ENCODE measurements at regions not wholly inside any gene's neighbourhood (a gene's known extent, or its start where the extent isn't known, plus 50 kb on each side); places are given as distances from the start of the nearest gene placed in this dataset.
"Not testable (repeated sequence)": the region's sequence is repeated elsewhere in the genome, so short reads cannot be mapped to it uniquely, and the experiment has no call there.

DNA sequence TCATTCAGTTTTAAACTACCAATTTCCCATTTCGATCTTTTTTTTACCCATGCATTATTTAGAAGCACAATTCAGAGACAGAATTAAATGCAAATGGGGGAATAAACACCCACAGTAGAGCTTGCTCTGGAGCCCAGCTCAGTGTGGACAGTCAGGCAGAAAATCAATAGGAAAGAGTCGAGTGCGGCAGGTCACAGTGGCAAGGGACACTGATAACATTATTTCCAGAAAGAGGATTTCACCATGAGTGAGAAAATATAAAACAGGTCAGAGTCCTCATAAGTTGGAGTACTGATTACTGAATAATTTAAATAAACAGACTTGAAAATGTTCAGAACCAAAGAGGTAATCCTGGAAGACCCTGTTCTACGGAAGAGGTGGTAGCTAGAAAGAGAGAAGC, 532.5 kb downstream of the CCSER2 start:
- in situ Hi-C loops (cut with MboI; ENCODE audit: low sequenced_read_pairs, unreplicated experiment), result no loop called here
- no peak for DNase-seq (ENCODE audit: low spot score)

DNA sequence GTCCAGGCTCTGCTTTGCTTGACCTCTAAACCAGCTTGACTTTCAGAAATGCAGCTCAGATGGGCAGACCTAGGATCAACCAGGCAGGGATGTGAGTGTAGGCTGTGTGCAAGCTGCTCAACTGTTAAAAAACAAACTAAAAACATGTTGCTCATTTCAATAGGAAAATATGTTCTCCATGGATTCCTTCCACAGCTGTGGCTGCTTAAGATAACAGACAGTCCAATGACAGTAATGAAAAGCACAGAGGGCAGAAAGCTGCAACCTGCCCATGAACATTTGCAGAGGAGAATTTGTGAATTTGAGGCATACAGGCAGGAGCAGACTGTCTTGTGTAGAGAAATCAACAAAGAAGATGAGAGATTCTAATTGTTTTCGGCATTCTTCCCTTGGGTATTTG, 534.2 kb downstream of the CCSER2 start:
- in situ Hi-C loops (cut with MboI; ENCODE audit: low sequenced_read_pairs, unreplicated experiment), result no loop called here
- TF ChIP-seq, protein P1, sequence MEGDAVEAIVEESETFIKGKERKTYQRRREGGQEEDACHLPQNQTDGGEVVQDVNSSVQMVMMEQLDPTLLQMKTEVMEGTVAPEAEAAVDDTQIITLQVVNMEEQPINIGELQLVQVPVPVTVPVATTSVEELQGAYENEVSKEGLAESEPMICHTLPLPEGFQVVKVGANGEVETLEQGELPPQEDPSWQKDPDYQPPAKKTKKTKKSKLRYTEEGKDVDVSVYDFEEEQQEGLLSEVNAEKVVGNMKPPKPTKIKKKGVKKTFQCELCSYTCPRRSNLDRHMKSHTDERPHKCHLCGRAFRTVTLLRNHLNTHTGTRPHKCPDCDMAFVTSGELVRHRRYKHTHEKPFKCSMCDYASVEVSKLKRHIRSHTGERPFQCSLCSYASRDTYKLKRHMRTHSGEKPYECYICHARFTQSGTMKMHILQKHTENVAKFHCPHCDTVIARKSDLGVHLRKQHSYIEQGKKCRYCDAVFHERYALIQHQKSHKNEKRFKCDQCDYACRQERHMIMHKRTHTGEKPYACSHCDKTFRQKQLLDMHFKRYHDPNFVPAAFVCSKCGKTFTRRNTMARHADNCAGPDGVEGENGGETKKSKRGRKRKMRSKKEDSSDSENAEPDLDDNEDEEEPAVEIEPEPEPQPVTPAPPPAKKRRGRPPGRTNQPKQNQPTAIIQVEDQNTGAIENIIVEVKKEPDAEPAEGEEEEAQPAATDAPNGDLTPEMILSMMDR (IDR thresholded peaks at IDR 0.05; ENCODE audit: borderline replicate concordance, control extremely low read depth, extremely low read depth, insufficient read depth, missing control alignments), result no peak
- no peak for DNase-seq (ENCODE audit: low spot score)

More for the DNA sequence above, 532.5 kb downstream of the CCSER2 start:
- TF ChIP-seq, protein P1 (IDR thresholded peaks at IDR 0.05; ENCODE audit: borderline replicate concordance, control extremely low read depth, extremely low read depth, insufficient read depth, missing control alignments), result no peak

- no peak for DNase-seq (ENCODE audit: low spot score)
These were observed 535.3 kb downstream of the CCSER2 start for GRCh38 chr10:84863675-84864074.

DNA sequence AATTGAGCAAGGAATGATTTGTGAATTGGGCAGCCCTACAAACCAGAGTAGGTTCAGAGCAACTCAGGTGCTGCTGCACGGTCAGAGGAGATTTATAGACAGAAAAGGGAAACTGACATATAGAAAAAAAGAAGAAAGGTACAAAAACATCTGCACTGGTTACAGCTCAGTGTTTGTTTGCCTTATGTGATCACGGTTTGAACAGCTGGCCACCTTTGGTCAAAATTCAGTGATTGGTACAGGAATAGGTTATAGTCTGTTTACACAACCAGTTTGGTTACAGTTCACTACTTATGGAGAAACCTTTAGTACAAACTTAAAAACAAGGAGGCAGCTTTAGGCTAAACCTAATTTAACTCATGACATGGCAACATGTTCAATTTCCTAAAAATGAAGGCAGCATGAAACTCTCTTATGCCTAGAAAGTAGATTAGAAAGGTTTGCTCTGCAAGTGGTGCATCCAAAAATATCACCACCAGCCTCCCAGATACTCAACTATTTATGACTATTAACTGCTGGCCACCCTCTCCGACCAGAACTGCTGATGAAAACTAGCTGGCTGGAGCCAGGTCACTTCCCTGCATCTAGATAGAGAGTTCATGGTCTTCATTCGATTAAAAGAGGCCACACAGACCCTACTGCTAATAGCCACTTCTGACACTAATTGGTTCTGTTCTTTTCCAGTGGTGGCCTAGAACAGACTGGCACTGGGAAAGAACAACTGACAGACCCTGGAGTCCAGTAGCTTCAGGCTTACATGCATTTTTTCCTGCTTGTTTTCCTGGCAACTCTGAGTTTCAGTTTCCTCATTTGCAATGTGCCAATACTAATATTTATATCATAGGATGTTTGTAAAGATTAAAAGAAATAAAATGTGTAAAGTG, 548.0 kb downstream of the CCSER2 start:
- TF ChIP-seq, protein P1 (IDR thresholded peaks at IDR 0.05; ENCODE audit: borderline replicate concordance, control extremely low read depth, extremely low read depth, insufficient read depth, missing control alignments), result no peak
- no peak for DNase-seq (ENCODE audit: low spot score)
- in situ Hi-C loops (cut with MboI; ENCODE audit: low sequenced_read_pairs, unreplicated experiment), result no loop called here

More at GRCh38 chr10:84863675-84864074, 535.3 kb downstream of the CCSER2 start:
- in situ Hi-C loops (cut with MboI; ENCODE audit: low sequenced_read_pairs, unreplicated experiment), result no loop called here
- TF ChIP-seq, protein P1 (IDR thresholded peaks at IDR 0.05; ENCODE audit: borderline replicate concordance, control extremely low read depth, extremely low read depth, insufficient read depth, missing control alignments), result no peak

- no peak for DNase-seq (ENCODE audit: low spot score)
- TF ChIP-seq, protein P1 (IDR thresholded peaks at IDR 0.05; ENCODE audit: borderline replicate concordance, control extremely low read depth, extremely low read depth, insufficient read depth, missing control alignments), result no peak
- in situ Hi-C loops (cut with MboI; ENCODE audit: low sequenced_read_pairs, unreplicated experiment), result no loop called here
These were observed 551.6 kb downstream of the CCSER2 start for GRCh38 chr10:84879991-84880390.

DNA sequence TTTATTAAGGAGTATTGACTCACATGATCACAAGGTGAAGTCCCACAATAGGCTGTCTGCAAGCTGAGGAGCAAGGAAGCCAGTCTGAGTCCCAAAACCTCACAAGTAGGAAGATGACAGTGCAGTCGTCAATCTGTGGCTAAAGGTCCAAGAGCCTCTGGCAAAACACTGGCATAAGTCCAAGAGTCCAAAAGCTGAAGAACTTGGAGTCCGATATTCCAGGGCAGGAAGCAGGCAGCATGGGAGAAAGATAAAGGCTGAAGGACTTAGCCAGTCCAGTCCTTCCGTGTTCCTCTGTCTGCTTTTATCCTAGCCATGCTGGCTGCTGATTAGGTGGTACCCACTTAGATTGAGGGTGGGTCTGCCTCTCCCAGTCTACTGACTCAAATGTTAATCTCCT, 553.3 kb downstream of the CCSER2 start:
- DNase-seq (ENCODE audit: low spot score); in situ Hi-C loops (cut with MboI; ENCODE audit: low sequenced_read_pairs, unreplicated experiment): not testable (repeated sequence)

DNA sequence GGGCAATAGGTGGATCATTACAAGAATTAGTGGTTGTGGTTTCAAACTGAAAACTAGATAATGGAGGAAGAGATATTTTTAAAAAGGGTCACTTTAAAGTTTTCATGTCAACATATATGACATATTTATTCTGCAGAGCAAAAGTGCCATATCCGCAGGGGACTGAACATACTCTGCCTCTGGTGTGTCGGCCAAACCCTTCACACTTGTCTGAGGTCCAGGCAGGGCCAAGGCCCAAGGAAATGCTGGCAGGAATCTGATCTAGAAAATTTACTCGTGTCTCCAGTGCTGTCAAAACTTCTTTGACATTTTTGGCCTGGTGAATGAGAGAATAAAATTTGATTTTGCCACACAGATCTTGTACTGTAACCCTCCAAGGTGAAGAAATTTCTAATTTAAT, 562.3 kb downstream of the CCSER2 start:
- in situ Hi-C loops (cut with MboI; ENCODE audit: low sequenced_read_pairs, unreplicated experiment), result no loop called here

More for the DNA sequence above, 562.3 kb downstream of the CCSER2 start:
- TF ChIP-seq, protein P1 (IDR thresholded peaks at IDR 0.05; ENCODE audit: borderline replicate concordance, control extremely low read depth, extremely low read depth, insufficient read depth, missing control alignments), result no peak
- DNase-seq (ENCODE audit: low spot score), result no peak

Measured in GM13976 (cell line).